Breast epithelium (tissue), 4 donors: ENCODE measurements at regions not wholly inside any gene's neighbourhood (a gene's known extent, or its start where the extent isn't known, plus 50 kb on each side); places are given as distances from the start of the nearest gene placed in this dataset.

Source experiments
- DNase-seq, 2 donors: peaks; one replicate each; pipeline ENCODE4 v3.0.0-alpha.2; 2019; ENCODE audit warnings: low spot score in 2 of 2
- H3K27ac ChIP-seq, 2 donors: fragments of 200-600 bp; sonication (generic) in 1 of 2; one replicate each; pipeline ENCODE4 v1.5.1; 2016 to 2019; ENCODE audit warnings: mild to moderate bottlenecking in 1 of 2
- H3K27me3 ChIP-seq, 2 donors: fragments of 200-600 bp; sonication (generic) in 1 of 2; one replicate each; pipeline versions ENCODE4 v1.5.1 to v1.6.0; 2017 to 2019; ENCODE audit warnings: control low read depth in 1 of 2, mild to moderate bottlenecking in 1 of 2
- H3K36me3 ChIP-seq: fragments of 200-600 bp; one replicate; pipeline ENCODE4 v1.5.1; 2019
- H3K4me1 ChIP-seq, 2 donors: fragments of 200-600 bp; sonication (generic); one replicate each; pipeline ENCODE4 v1.5.1; 2016 to 2019; ENCODE audit warnings: control low read depth in 1 of 2
- H3K4me3 ChIP-seq, 3 donors: fragments of 200-600 bp; sonication (generic); 1 replicate in 2 of 3; 2 replicates in 1 of 3; pipeline ENCODE4 v1.5.1; 2016 to 2019; ENCODE audit warnings: mild to moderate bottlenecking in 3 of 3, moderate library complexity in 2 of 3
- H3K9me3 ChIP-seq, 2 donors: fragments of 200-600 bp; sonication (generic) in 1 of 2; one replicate each; pipeline ENCODE4 v1.5.1; 2016 to 2019; ENCODE audit warnings: control low read depth in 1 of 2
- CTCF ChIP-seq, 3 donors: fragments of 450-650 bp; IDR thresholded peaks; one replicate each; pipeline ENCODE4 v1.5.1; 2016 to 2017; ENCODE audit warnings: antibody characterized with exemption in 3 of 3, mild to moderate bottlenecking in 3 of 3, moderate library complexity in 3 of 3
- POLR2A ChIP-seq: fragments of 450-650 bp; IDR thresholded peaks from one replicate; pipeline ENCODE4 v1.6.1; 2016; ENCODE audit warnings: antibody characterized with exemption, mild to moderate bottlenecking, moderate library complexity
- POLR2AphosphoS5 ChIP-seq, 3 donors: sonication (generic); formaldehyde crosslinking; IDR thresholded peaks; one replicate each; pipeline ENCODE4 v1.6.1; 2017; ENCODE audit warnings: antibody characterized with exemption in 3 of 3
- intact Hi-C: fragments of 100-400 bp; cut with DNase I; formaldehyde crosslinking; loops from one replicate; pipeline ENCODE4 v1.15.1; 2023; ENCODE audit warnings: low total_unique reads

GRCh38 chr20:47970282-47970903, 185.1 kb upstream of the SULF2 start:
- H3K9me3 ChIP-seq, result no peaks in the 10 kb centered on the region
- intact Hi-C loops, result no loop called here
- no peaks in the 10 kb centered on the region for H3K4me1 ChIP-seq
- DNase-seq, result no peak
- no peak overlapping the region for H3K27ac ChIP-seq
- no peaks in the 10 kb centered on the region for H3K36me3 ChIP-seq
- H3K4me3 ChIP-seq, result no peak overlapping the region
- H3K27me3 ChIP-seq, result peaks cover 0 to 6% of the 10 kb centered on the region in 2 donors
- TF ChIP-seq POLR2A, result no peak
- no peak for TF ChIP-seq POLR2AphosphoS5 (IDR thresholded peaks at IDR 0.05)
- TF ChIP-seq CTCF (IDR thresholded peaks at IDR 0.05), result no peak

- Histone ChIP-seq H3K27me3 (peaks cover 0 to 6% of the 10 kb centered on the region in 2 donors), H3K36me3 (no peaks in the 10 kb centered on the region), H3K27ac (no peak overlapping the region), H3K4me3 (no peak overlapping the region), H3K4me1 (no peaks in the 10 kb centered on the region), H3K9me3 (no peaks in the 10 kb centered on the region)
- DNase-seq, result no peak
- TF ChIP-seq POLR2A, result no peak
- no peak for TF ChIP-seq POLR2AphosphoS5 (IDR thresholded peaks at IDR 0.05)
- TF ChIP-seq CTCF (IDR thresholded peaks at IDR 0.05), result no peak
- intact Hi-C loops, result loop anchor here (2.0 kb wide), 1 partner anchor 23 kb away; no protein-coding TSS in a partner anchor
These were observed 184.1 kb upstream of the SULF2 start for GRCh38 chr20:47969426-47969825.

GRCh38 chr20:47968541-47969310, 183.4 kb upstream of the SULF2 start:
- DNase-seq, result no peak
- H3K9me3 ChIP-seq, result no peaks in the 10 kb centered on the region
- no peak overlapping the region for H3K4me3 ChIP-seq
- no peak overlapping the region for H3K27ac ChIP-seq
- intact Hi-C loops, result loop anchor here (2.0 kb wide), 1 partner anchor 24 kb away; no protein-coding TSS in a partner anchor
- TF ChIP-seq POLR2A, result no peak
- TF ChIP-seq CTCF (IDR thresholded peaks at IDR 0.05), result no peak
- no peak for TF ChIP-seq POLR2AphosphoS5 (IDR thresholded peaks at IDR 0.05)
- H3K27me3 ChIP-seq, result peaks cover 0 to 6% of the 10 kb centered on the region in 2 donors
- no peaks in the 10 kb centered on the region for H3K36me3 ChIP-seq
- H3K4me1 ChIP-seq, result no peaks in the 10 kb centered on the region

- H3K9me3 ChIP-seq, result no peaks in the 10 kb centered on the region
- no peak for TF ChIP-seq POLR2AphosphoS5 (IDR thresholded peaks at IDR 0.05)
- TF ChIP-seq CTCF (IDR thresholded peaks at IDR 0.05), result no peak
- TF ChIP-seq POLR2A, result no peak
- no peak overlapping the region for H3K27ac ChIP-seq
- H3K27me3 ChIP-seq, result no peaks in the 10 kb centered on the region
- no peaks in the 10 kb centered on the region for H3K4me1 ChIP-seq
- no peak overlapping the region for H3K4me3 ChIP-seq
- no peak for DNase-seq
- intact Hi-C loops, result no loop called here
- H3K36me3 ChIP-seq, result no peaks in the 10 kb centered on the region
These were observed 178.9 kb upstream of the SULF2 start for GRCh38 chr20:47964149-47964548.

GRCh38 chr20:47963022-47963421, 177.7 kb upstream of the SULF2 start:
- H3K9me3 ChIP-seq, result no peaks in the 10 kb centered on the region
- DNase-seq, result no peak
- H3K36me3 ChIP-seq, result no peaks in the 10 kb centered on the region
- no peaks in the 10 kb centered on the region for H3K4me1 ChIP-seq
- H3K27me3 ChIP-seq, result no peaks in the 10 kb centered on the region
- TF ChIP-seq CTCF (IDR thresholded peaks at IDR 0.05), result no peak
- TF ChIP-seq POLR2A, result no peak
- TF ChIP-seq POLR2AphosphoS5 (IDR thresholded peaks at IDR 0.05), result no peak
- intact Hi-C loops, result no loop called here
- no peak overlapping the region for H3K4me3 ChIP-seq
- H3K27ac ChIP-seq, result no peak overlapping the region
